HCT116 (cell line): ENCODE measurements at regions not wholly inside any gene's neighbourhood (a gene's known extent, or its start where the extent isn't known, plus 50 kb on each side); places are given as distances from the start of the nearest gene placed in this dataset.
"Not testable (repeated sequence)": the region's sequence is repeated elsewhere in the genome, so short reads cannot be mapped to it uniquely, and the experiment has no call there.

Experiments used
- ATAC-seq: fragments of 200-7000 bp; cut with Tn5 transposase; 2 replicates; pipeline ENCODE4 v1.9.1; 2020; ENCODE audit warnings: mild to moderate bottlenecking, moderate library complexity
- BruUV-seq: library from RNA; stranded (reverse); fragments of 400-500 nt; replicated peaks from 2 replicates; lab custom pipeline; 2021; lab: Mats Ljungman, UMichigan
- CTCF ChIA-PET: fragments of 300-600 bp; sonication (Branson Sonifier 250); formaldehyde crosslinking; loops from one replicate; lab custom pipeline; 2021; ENCODE audit warnings: antibody characterized with exemption; lab: Charles Lee
- POLR2A ChIA-PET: fragments of 300-600, 350-600 bp; sonication (Branson Sonifier 250); formaldehyde crosslinking; loops from one replicate; lab custom pipeline; 2021; ENCODE audit warnings: antibody characterized with exemption; lab: Charles Lee
- RAD21 ChIA-PET, 2 experiments: fragments of 300-600 bp; sonication (Branson Sonifier 250); formaldehyde crosslinking; loops; one replicate each; lab custom pipeline; 2023; ENCODE audit warnings: low total read pairs in 2 of 2; ENCODE audit not compliant: uncharacterized antibody in 2 of 2, unreplicated experiment in 2 of 2, low non-redundant PET in 1 of 2; lab: Charles Lee
- DNase-seq: peaks from one replicate; pipeline ENCODE4 v3.0.0-alpha.2; 2010; ENCODE audit warnings: low read depth, low spot score
- H2AFZ ChIP-seq: fragments of 200-600 bp; shearing (Covaris generic), sonication (generic); 2 replicates; pipeline ENCODE4 v1.6.1; 2017; ENCODE audit warnings: low read depth, mixed run types, mixed read lengths, antibody characterized with exemption, low read length; ENCODE audit not compliant: poor library complexity, severe bottlenecking
- H3K27ac ChIP-seq: 2 replicates; pipeline ENCODE4 v1.5.1; 2012; ENCODE audit warnings: low read depth, low read length
- H3K27me3 ChIP-seq: fragments of 200-600 bp; sonication (generic); 2 replicates; pipeline ENCODE4 v1.6.1; 2016; ENCODE audit warnings: mixed run types, low read length, mixed read lengths; ENCODE audit not compliant: insufficient read depth
- H3K36me3 ChIP-seq, 2 experiments: fragments of 200-500 bp in 1 of 2; fragments of 200-600 bp in 1 of 2; sonication (Bioruptor generic) in 1 of 2; sonication (generic) in 1 of 2; 2 replicates each; pipeline versions ENCODE4 v1.5.1 to v1.6.1; 2014 to 2016; ENCODE audit warnings: low read length in 2 of 2, inconsistent platforms in 1 of 2, mixed read lengths in 1 of 2, mixed run types in 1 of 2; ENCODE audit not compliant: insufficient read depth in 2 of 2, control insufficient read depth in 1 of 2
- H3K4me1 ChIP-seq, 2 experiments: fragments of 200-600 bp in 1 of 2; sonication (generic) in 1 of 2; 2 replicates each; pipeline versions ENCODE4 v1.5.1 to v1.6.1; 2012 to 2017; ENCODE audit warnings: low read length in 2 of 2, inconsistent platforms in 1 of 2, mild to moderate bottlenecking in 1 of 2, mixed read lengths in 1 of 2, mixed run types in 1 of 2, moderate library complexity in 1 of 2; ENCODE audit not compliant: insufficient read depth in 2 of 2, control insufficient read depth in 1 of 2
- H3K4me2 ChIP-seq: fragments of 200-600 bp; sonication (generic); 2 replicates; pipeline ENCODE4 v1.6.1; 2017; ENCODE audit warnings: mixed run types, low read length, mixed read lengths
- H3K4me3 ChIP-seq, 2 experiments: fragments of 200-600 bp in 1 of 2; sonication (generic) in 1 of 2; replicated peaks in 1 of 2; 2 replicates each; pipeline ENCODE4 v1.5.1; 2011 to 2016; ENCODE audit warnings: low read length in 2 of 2, control low read depth in 1 of 2, low read depth in 1 of 2, mild to moderate bottlenecking in 1 of 2, mixed read lengths in 1 of 2, mixed run types in 1 of 2
- H3K79me2 ChIP-seq: fragments of 200-600 bp; sonication (generic); 2 replicates; pipeline ENCODE4 v1.6.1; 2017; ENCODE audit warnings: mild to moderate bottlenecking, mixed run types, low read length, moderate library complexity, mixed read lengths; ENCODE audit not compliant: insufficient read depth
- H3K9ac ChIP-seq: fragments of 200-600 bp; sonication (generic); 2 replicates; pipeline ENCODE4 v1.6.1; 2016; ENCODE audit warnings: low read length, mixed read lengths
- H3K9me2 ChIP-seq: fragments of 200-600 bp; sonication (generic), shearing (Covaris generic); 2 replicates; pipeline ENCODE4 v1.6.1; 2017; ENCODE audit warnings: mixed run types, mild to moderate bottlenecking, moderate library complexity; ENCODE audit not compliant: insufficient read depth
- H3K9me3 ChIP-seq, 2 experiments: fragments of 200-500 bp in 1 of 2; fragments of 200-600 bp in 1 of 2; sonication (Bioruptor generic) in 1 of 2; sonication (generic) in 1 of 2; 2 replicates each; pipeline ENCODE4 v1.6.1; 2014 to 2017; ENCODE audit warnings: low read length in 2 of 2, mixed read lengths in 2 of 2, inconsistent platforms in 1 of 2, low read depth in 1 of 2, mild to moderate bottlenecking in 1 of 2, mixed run types in 1 of 2, moderate library complexity in 1 of 2; ENCODE audit not compliant: control insufficient read depth in 1 of 2, insufficient read depth in 1 of 2
- H4K20me1 ChIP-seq: fragments of 200-600 bp; sonication (generic), shearing (Covaris generic); 2 replicates; pipeline ENCODE4 v1.6.1; 2017; ENCODE audit warnings: mixed run types, mild to moderate bottlenecking, moderate library complexity; ENCODE audit not compliant: insufficient read depth
- CEBPB ChIP-seq: IDR thresholded peaks from 2 replicates; pipeline ENCODE4 v1.6.1; 2012; ENCODE audit warnings: low read depth
- EGR1 ChIP-seq: IDR thresholded peaks from 2 replicates; pipeline ENCODE4 v1.6.1; 2012; ENCODE audit warnings: low read depth
- FOSL1 ChIP-seq: IDR thresholded peaks from 2 replicates; pipeline ENCODE4 v1.6.1; 2012; ENCODE audit warnings: low read depth
- SIN3A ChIP-seq: IDR thresholded peaks from 2 replicates; pipeline ENCODE4 v1.6.1; 2012; ENCODE audit warnings: low read depth
- SRF ChIP-seq: IDR thresholded peaks from 2 replicates; pipeline ENCODE4 v1.6.1; 2012; ENCODE audit warnings: low read depth
- TCF7L2 ChIP-seq: IDR thresholded peaks from 2 replicates; pipeline ENCODE4 v1.7.0; 2011; ENCODE audit warnings: borderline replicate concordance, inconsistent platforms; ENCODE audit not compliant: insufficient read depth, insufficient read length; ENCODE audit errors: extremely low read depth
- intact Hi-C: fragments of 100-400 bp; cut with micrococcal nuclease; formaldehyde crosslinking; loops from 2 replicates; pipeline ENCODE4 v1.10.0; 2022
- TF ChIP-seq, protein P1 (sequence below): IDR thresholded peaks from 2 replicates; pipeline ENCODE4 v1.6.1; 2012

- no peaks in the 10 kb centered on the region for H3K36me3 ChIP-seq
- H2AFZ ChIP-seq: no peak overlapping the region
- RAD21 ChIA-PET: no interaction called here
- no peak for DNase-seq
- intact Hi-C loops: no loop called here
- H3K4me1 ChIP-seq: no peaks in the 10 kb centered on the region
- H3K27ac ChIP-seq: no peak overlapping the region
- POLR2A ChIA-PET: no interaction called here
- no peaks in the 10 kb centered on the region for H3K9me2 ChIP-seq
- no peak overlapping the region for H3K4me3 ChIP-seq
- H3K79me2 ChIP-seq: no peaks in the 10 kb centered on the region
- CTCF ChIA-PET: no interaction called here
- H3K4me2 ChIP-seq: no peak overlapping the region
- BruUV-seq: no TSS peak
- H3K9ac ChIP-seq: no peak overlapping the region
- no peaks in the 10 kb centered on the region for H3K27me3 ChIP-seq
- no peaks in the 10 kb centered on the region for H4K20me1 ChIP-seq
- no peak for ATAC-seq
- TF ChIP-seq TCF7L2 (no peak), CEBPB (peak; percentile 40; the same call in 1 of the 2 replicates), FOSL1 (no peak), SRF (no peak)
- no peaks in the 10 kb centered on the region for H3K9me3 ChIP-seq
Observed at GRCh38 chr4:89492581-89493071, 185.0 kb upstream of the GPRIN3 start.

DNA sequence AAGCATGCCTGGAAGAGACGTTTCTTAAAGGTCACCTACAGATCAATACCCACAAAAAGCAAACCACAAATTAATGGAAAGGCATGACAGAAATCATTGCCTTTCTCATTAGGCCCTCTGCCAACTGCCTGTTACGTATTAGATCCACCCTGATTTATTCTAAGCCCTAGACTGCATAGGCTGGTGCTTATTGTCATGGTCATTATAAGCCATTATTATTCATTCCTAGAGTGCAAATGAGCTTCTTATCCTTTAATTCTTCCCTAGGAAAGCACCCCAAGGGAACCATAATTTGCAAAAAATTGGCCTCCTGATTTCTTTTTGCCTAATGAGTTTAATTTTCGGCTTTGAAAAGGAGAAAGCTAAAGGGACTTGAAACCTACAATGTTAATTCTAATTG is 184.2 kb upstream of the GPRIN3 start:
- H3K4me3 ChIP-seq: no peak overlapping the region
- TF ChIP-seq, protein P1, sequence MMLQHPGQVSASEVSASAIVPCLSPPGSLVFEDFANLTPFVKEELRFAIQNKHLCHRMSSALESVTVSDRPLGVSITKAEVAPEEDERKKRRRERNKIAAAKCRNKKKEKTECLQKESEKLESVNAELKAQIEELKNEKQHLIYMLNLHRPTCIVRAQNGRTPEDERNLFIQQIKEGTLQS: no peak
- no peak for TF ChIP-seq SIN3A
- TF ChIP-seq EGR1: no peak
- no peaks in the 10 kb centered on the region for H3K9me3 ChIP-seq
- H4K20me1 ChIP-seq: no peaks in the 10 kb centered on the region
- no peaks in the 10 kb centered on the region for H3K9me2 ChIP-seq
- H3K79me2 ChIP-seq: no peaks in the 10 kb centered on the region
- H2AFZ ChIP-seq: peak overlapping the region; percentile 57
- DNase-seq (no peak), ATAC-seq (no peak)
- intact Hi-C loops: no loop called here
- ChIA-PET POLR2A (no interaction called here), RAD21 (no interaction called here), CTCF (no interaction called here)
- H3K4me1 ChIP-seq: no peaks in the 10 kb centered on the region
- H3K27me3 ChIP-seq: no peaks in the 10 kb centered on the region
- no peaks in the 10 kb centered on the region for H3K36me3 ChIP-seq
- BruUV-seq: no TSS peak
- no peak overlapping the region for H3K4me2 ChIP-seq
- H3K27ac ChIP-seq: no peak overlapping the region
- H3K9ac ChIP-seq: no peak overlapping the region

- H3K36me3 ChIP-seq, H3K9me3 ChIP-seq, POLR2A ChIA-PET, H3K4me2 ChIP-seq, H2AFZ ChIP-seq, intact Hi-C loops, CTCF ChIA-PET, H3K79me2 ChIP-seq, H3K27me3 ChIP-seq, H4K20me1 ChIP-seq, H3K27ac ChIP-seq, ATAC-seq, BruUV-seq, H3K9ac ChIP-seq, H3K4me3 ChIP-seq, DNase-seq, RAD21 ChIA-PET, H3K9me2 ChIP-seq, H3K4me1 ChIP-seq: not testable (repeated sequence)
Observed at GRCh38 chr4:89489921-89490431, 182.4 kb upstream of the GPRIN3 start.
